ENCODE measurements at regions not wholly inside any gene's neighbourhood (a gene's known extent, or its start where the extent isn't known, plus 50 kb on each side); places are given as distances from the start of the nearest gene placed in this dataset.

GRCh38 chr20:50271176-50271575, 80.5 kb downstream of the CEBPB start:
- no peak overlapping the region for H3K4me3 ChIP-seq (ENCODE audit: low read depth, low read length)
- DNase-seq (ENCODE audit: low read depth): no peak
- TF ChIP-seq, protein P1, sequence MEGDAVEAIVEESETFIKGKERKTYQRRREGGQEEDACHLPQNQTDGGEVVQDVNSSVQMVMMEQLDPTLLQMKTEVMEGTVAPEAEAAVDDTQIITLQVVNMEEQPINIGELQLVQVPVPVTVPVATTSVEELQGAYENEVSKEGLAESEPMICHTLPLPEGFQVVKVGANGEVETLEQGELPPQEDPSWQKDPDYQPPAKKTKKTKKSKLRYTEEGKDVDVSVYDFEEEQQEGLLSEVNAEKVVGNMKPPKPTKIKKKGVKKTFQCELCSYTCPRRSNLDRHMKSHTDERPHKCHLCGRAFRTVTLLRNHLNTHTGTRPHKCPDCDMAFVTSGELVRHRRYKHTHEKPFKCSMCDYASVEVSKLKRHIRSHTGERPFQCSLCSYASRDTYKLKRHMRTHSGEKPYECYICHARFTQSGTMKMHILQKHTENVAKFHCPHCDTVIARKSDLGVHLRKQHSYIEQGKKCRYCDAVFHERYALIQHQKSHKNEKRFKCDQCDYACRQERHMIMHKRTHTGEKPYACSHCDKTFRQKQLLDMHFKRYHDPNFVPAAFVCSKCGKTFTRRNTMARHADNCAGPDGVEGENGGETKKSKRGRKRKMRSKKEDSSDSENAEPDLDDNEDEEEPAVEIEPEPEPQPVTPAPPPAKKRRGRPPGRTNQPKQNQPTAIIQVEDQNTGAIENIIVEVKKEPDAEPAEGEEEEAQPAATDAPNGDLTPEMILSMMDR (conservative IDR thresholded peaks at IDR 0.05; ENCODE audit: low read depth, low read length): no peak

- no peak for DNase-seq (ENCODE audit: low read depth)
- TF ChIP-seq, protein P1 (conservative IDR thresholded peaks at IDR 0.05; ENCODE audit: low read depth, low read length): no peak
- no peak overlapping the region for H3K4me3 ChIP-seq (ENCODE audit: low read depth, low read length)
Observed at GRCh38 chr20:50271612-50272011, 81.0 kb downstream of the CEBPB start.

GRCh38 chr20:50272030-50272723, 81.5 kb downstream of the CEBPB start:
- TF ChIP-seq, protein P1 (conservative IDR thresholded peaks at IDR 0.05; ENCODE audit: low read depth, low read length): no peak
- no peak for DNase-seq (ENCODE audit: low read depth)
- no peak overlapping the region for H3K4me3 ChIP-seq (ENCODE audit: low read depth, low read length)

DNA sequence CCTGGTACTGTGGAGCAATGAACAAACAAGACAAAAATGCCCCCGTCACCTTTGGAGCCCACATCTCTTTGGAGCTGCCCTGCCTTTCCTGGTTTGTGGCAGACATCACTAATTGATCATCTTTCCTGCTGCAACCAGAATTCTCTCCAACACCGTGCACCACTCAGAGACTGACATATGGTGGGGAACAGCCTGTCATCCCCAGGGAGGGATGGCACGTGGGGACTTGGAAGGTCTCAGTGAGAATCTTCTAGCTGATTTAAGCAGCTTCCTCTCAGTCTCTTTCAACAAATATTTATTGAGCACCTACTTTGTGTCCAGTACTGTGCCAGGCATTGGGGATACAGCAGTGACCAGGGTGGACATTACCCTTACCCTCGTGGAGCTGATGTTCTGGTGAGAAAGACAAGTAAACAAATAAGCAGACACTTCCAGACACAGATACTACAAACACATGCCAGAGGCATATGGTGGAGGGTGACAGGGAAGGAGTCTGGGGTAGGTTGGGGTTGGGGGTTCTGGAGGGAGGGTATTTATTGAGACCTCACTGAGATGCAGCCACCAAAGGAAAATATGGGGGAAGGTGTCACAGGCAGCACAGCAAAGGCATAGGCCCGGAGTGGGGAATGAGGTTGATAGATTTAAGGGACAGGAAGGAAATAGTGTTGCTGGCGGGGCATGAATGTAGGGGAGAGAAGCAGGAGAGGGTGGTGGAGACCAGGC, 82.3 kb downstream of the CEBPB start:
- DNase-seq (ENCODE audit: low read depth): no peak
- TF ChIP-seq, protein P1 (conservative IDR thresholded peaks at IDR 0.05; ENCODE audit: low read depth, low read length): no peak
- H3K4me3 ChIP-seq (ENCODE audit: low read depth, low read length): no peak overlapping the region

- TF ChIP-seq, protein P1 (conservative IDR thresholded peaks at IDR 0.05; ENCODE audit: low read depth, low read length): no peak
- DNase-seq (ENCODE audit: low read depth): no peak
- no peak overlapping the region for H3K4me3 ChIP-seq (ENCODE audit: low read depth, low read length)
Observed at GRCh38 chr20:50273601-50274491, 83.2 kb downstream of the CEBPB start.

DNA sequence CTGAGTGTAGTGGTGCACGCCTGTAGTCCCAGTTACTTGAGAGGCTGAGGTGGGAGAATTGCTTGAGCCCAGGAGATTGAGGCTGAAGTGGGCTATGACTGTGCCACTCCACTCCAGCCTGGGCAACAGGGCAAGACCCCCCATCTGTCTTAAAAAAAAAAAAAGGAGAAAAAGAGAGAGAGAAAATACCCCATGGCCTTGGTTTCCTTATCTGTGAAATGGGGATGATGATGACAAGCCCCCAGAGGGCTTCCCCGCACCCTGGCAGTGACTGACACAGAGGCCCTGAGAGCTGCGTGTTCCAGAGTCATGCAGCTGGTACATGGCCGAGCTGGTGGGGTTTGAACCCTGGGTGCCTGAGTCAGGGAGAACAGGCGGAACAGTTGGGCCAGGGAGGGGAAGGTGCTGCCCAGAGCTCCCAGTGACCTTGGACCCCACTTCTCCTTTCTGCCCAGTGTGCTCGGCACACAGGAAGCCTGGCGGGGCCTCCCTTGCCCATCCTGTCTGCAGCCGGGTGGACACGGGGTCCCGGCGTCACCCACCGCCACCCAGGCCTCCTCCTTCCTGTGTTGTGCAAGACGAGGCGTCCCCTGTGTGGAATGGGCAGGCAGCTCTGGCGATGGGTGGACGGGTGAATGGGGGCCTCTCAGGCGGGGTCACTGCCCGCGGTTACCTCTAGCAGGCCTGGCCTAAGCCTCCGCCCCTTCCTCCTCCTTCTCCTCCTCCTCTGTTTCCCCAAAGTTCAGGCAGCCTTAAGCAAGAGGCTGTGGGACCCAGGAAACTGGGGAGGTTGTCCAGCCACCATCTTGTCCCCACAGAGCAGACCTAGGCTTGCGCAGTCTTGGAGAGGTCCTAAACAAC, 84.2 kb downstream of the CEBPB start:
- no peak overlapping the region for H3K4me3 ChIP-seq (ENCODE audit: low read depth, low read length)
- TF ChIP-seq, protein P1 (conservative IDR thresholded peaks at IDR 0.05; ENCODE audit: low read depth, low read length): no peak
- no peak for DNase-seq (ENCODE audit: low read depth)

All from choroid plexus epithelial cell (primary cell).